ENCODE measurements at regions not wholly inside any gene's neighbourhood (a gene's known extent, or its start where the extent isn't known, plus 50 kb on each side); places are given as distances from the start of the nearest gene placed in this dataset.

GRCh38 chr22:48125416-48125815 lies 1363.0 kb downstream of the TBC1D22A start:
- TF ChIP-seq POLR2AphosphoS5 (IDR thresholded peaks at IDR 0.05; ENCODE audit: low read depth, low read length) (no peak), REST (IDR thresholded peaks at IDR 0.05; ENCODE audit: insufficient read depth in 1 of 2, low read depth in 2 of 2, low read length in 1 of 2) (no peak), TCF7L2 (IDR thresholded peaks at IDR 0.05; ENCODE audit: low read depth, low read length) (no peak), SIN3A (IDR thresholded peaks at IDR 0.05; ENCODE audit: borderline replicate concordance, insufficient read depth, low read depth, low read length) (no peak), CTCF (IDR thresholded peaks at IDR 0.05) (no peak)
- H3K27ac ChIP-seq (ENCODE audit: low read length), result no peak overlapping the region
- no peak overlapping the region for H3K4me3 ChIP-seq (ENCODE audit: low read depth in 2 of 2, low read length in 2 of 2)
- H3K36me3 ChIP-seq (ENCODE audit: control insufficient read depth, insufficient read depth, low read length), result no peaks in the 10 kb centered on the region
- POLR2A ChIA-PET, result no interaction called here
- intact Hi-C loops (cut with micrococcal nuclease; ENCODE audit: unreplicated experiment) (no loop called here), in situ Hi-C loops (cut with HindIII; ENCODE audit: low pct_unique_long_range_greater_than_20kb, low sequenced_read_pairs) (no loop called here)
- DNase-seq (ENCODE audit: low read depth, low spot score), result no peak
- H3K9me3 ChIP-seq (ENCODE audit: control insufficient read depth, insufficient read depth, low read depth, low read length), result no peaks in the 10 kb centered on the region; the same call in 1 of the 2 replicates
- no peaks in the 10 kb centered on the region for H3K4me1 ChIP-seq (ENCODE audit: control insufficient read depth, insufficient read depth, low read length)
- no TSS peak for BruUV-seq (replicated peaks)
- H3K27me3 ChIP-seq (ENCODE audit: control insufficient read depth, insufficient read depth, low read length), result no peaks in the 10 kb centered on the region
- CTCF ChIA-PET, result no interaction called here
- ATAC-seq, result no peak

GRCh38 chr22:48121984-48122383 lies 1359.5 kb downstream of the TBC1D22A start:
- no TSS peak for BruUV-seq (replicated peaks)
- intact Hi-C loops (cut with micrococcal nuclease; ENCODE audit: unreplicated experiment), result no loop called here
- DNase-seq (ENCODE audit: low read depth, low spot score) (no peak), ATAC-seq (no peak)
- Histone ChIP-seq H3K9me3 (ENCODE audit: control insufficient read depth, insufficient read depth, low read depth, low read length) (no peaks in the 10 kb centered on the region; the same call in 1 of the 2 replicates), H3K4me1 (ENCODE audit: control insufficient read depth, insufficient read depth, low read length) (no peaks in the 10 kb centered on the region), H3K27me3 (ENCODE audit: control insufficient read depth, insufficient read depth, low read length) (no peaks in the 10 kb centered on the region), H3K36me3 (ENCODE audit: control insufficient read depth, insufficient read depth, low read length) (no peaks in the 10 kb centered on the region), H3K4me3 (ENCODE audit: low read depth in 2 of 2, low read length in 2 of 2) (no peak overlapping the region), H3K27ac (ENCODE audit: low read length) (no peak overlapping the region)
- ChIA-PET CTCF (no interaction called here), POLR2A (no interaction called here)
- in situ Hi-C loops (cut with HindIII; ENCODE audit: low pct_unique_long_range_greater_than_20kb, low sequenced_read_pairs), result no loop called here
- TF ChIP-seq POLR2AphosphoS5 (IDR thresholded peaks at IDR 0.05; ENCODE audit: low read depth, low read length) (no peak), TCF7L2 (IDR thresholded peaks at IDR 0.05; ENCODE audit: low read depth, low read length) (no peak), SIN3A (IDR thresholded peaks at IDR 0.05; ENCODE audit: borderline replicate concordance, insufficient read depth, low read depth, low read length) (no peak), REST (IDR thresholded peaks at IDR 0.05; ENCODE audit: insufficient read depth in 1 of 2, low read depth in 2 of 2, low read length in 1 of 2) (no peak), CTCF (IDR thresholded peaks at IDR 0.05) (no peak)

Data from Panc1 (cell line).